ENCODE measurements at regions not wholly inside any gene's neighbourhood (a gene's known extent, or its start where the extent isn't known, plus 50 kb on each side); places are given as distances from the start of the nearest gene placed in this dataset.
"Not testable (repeated sequence)": the region's sequence is repeated elsewhere in the genome, so short reads cannot be mapped to it uniquely, and the experiment has no call there.

- H3K27me3 ChIP-seq (ENCODE audit: control insufficient read depth, insufficient read depth, low read length): no peaks in the 10 kb centered on the region
- DNase-seq (ENCODE audit: low read depth): no peak
These were observed 798.6 kb downstream of the GATA3 start for GRCh38 chr10:8853048-8853447.

GRCh38 chr10:8868924-8869323 lies 814.4 kb downstream of the GATA3 start:
- not testable (repeated sequence) for H3K4me3 ChIP-seq (ENCODE audit: low read depth, low read length); H3K27me3 ChIP-seq (ENCODE audit: control insufficient read depth, insufficient read depth, low read length); H3K36me3 ChIP-seq (ENCODE audit: control insufficient read depth, insufficient read depth, low read length); DNase-seq (ENCODE audit: low read depth)

More at GRCh38 chr10:8853048-8853447, 798.6 kb downstream of the GATA3 start:
- no peaks in the 10 kb centered on the region for H3K36me3 ChIP-seq (ENCODE audit: control insufficient read depth, insufficient read depth, low read length)
- no peak overlapping the region for H3K4me3 ChIP-seq (ENCODE audit: low read depth, low read length)
- no peak for TF ChIP-seq CTCF (IDR thresholded peaks at IDR 0.05; ENCODE audit: insufficient read depth, low read length, poor library complexity, severe bottlenecking)

GRCh38 chr10:8873310-8873709 lies 818.8 kb downstream of the GATA3 start:
- Histone ChIP-seq H3K27me3 (ENCODE audit: control insufficient read depth, insufficient read depth, low read length) (no peaks in the 10 kb centered on the region), H3K4me3 (ENCODE audit: low read depth, low read length) (no peak overlapping the region), H3K36me3 (ENCODE audit: control insufficient read depth, insufficient read depth, low read length) (no peaks in the 10 kb centered on the region)
- no peak for DNase-seq (ENCODE audit: low read depth)
- TF ChIP-seq CTCF (IDR thresholded peaks at IDR 0.05; ENCODE audit: insufficient read depth, low read length, poor library complexity, severe bottlenecking): no peak

GRCh38 chr10:8874268-8874667 lies 819.8 kb downstream of the GATA3 start:
- no peak for TF ChIP-seq CTCF (IDR thresholded peaks at IDR 0.05; ENCODE audit: insufficient read depth, low read length, poor library complexity, severe bottlenecking)
- Histone ChIP-seq H3K4me3 (ENCODE audit: low read depth, low read length) (no peak overlapping the region), H3K36me3 (ENCODE audit: control insufficient read depth, insufficient read depth, low read length) (no peaks in the 10 kb centered on the region), H3K27me3 (ENCODE audit: control insufficient read depth, insufficient read depth, low read length) (no peaks in the 10 kb centered on the region)
- DNase-seq (ENCODE audit: low read depth): no peak

GRCh38 chr10:8874972-8875371 lies 820.5 kb downstream of the GATA3 start:
- Histone ChIP-seq H3K36me3 (ENCODE audit: control insufficient read depth, insufficient read depth, low read length) (no peaks in the 10 kb centered on the region), H3K27me3 (ENCODE audit: control insufficient read depth, insufficient read depth, low read length) (no peaks in the 10 kb centered on the region), H3K4me3 (ENCODE audit: low read depth, low read length) (no peak overlapping the region)
- no peak for DNase-seq (ENCODE audit: low read depth)
- no peak for TF ChIP-seq CTCF (IDR thresholded peaks at IDR 0.05; ENCODE audit: insufficient read depth, low read length, poor library complexity, severe bottlenecking)

GRCh38 chr10:8876171-8876570 lies 821.7 kb downstream of the GATA3 start:
- no peaks in the 10 kb centered on the region for H3K36me3 ChIP-seq (ENCODE audit: control insufficient read depth, insufficient read depth, low read length)
- no peak for DNase-seq (ENCODE audit: low read depth)
- no peak for TF ChIP-seq CTCF (IDR thresholded peaks at IDR 0.05; ENCODE audit: insufficient read depth, low read length, poor library complexity, severe bottlenecking)
- no peak overlapping the region for H3K4me3 ChIP-seq (ENCODE audit: low read depth, low read length)
- H3K27me3 ChIP-seq (ENCODE audit: control insufficient read depth, insufficient read depth, low read length): no peaks in the 10 kb centered on the region

Measured in kidney epithelial cell (primary cell).